ENCODE measurements at regions not wholly inside any gene's neighbourhood (a gene's known extent, or its start where the extent isn't known, plus 50 kb on each side); places are given as distances from the start of the nearest gene placed in this dataset.

DNA sequence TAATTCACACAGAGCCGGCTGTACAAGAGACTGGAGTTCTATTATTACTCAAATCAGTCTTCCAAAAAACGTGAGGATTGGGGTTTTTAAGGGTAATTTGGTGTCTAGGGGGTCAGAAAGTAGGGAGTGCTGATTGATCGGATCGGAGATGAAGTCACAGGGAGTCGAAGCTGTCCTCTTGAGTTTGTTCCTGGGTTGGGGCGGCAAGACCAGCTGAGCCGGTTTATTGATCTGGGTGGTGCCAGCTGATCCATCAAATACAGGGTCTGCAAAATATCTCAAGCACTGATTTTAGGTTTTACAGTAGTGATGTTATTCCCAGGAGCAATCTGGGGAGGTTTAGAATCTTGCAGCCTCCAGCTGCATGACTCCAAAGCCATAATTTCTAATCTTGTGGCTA lies 262.7 kb downstream of the KCNRG start:
- H4K20me1 ChIP-seq (ENCODE audit: insufficient read depth, low read length) = no peaks in the 10 kb centered on the region
- H3K79me2 ChIP-seq (ENCODE audit: insufficient read depth, low read length) = no peaks in the 10 kb centered on the region
- H2AFZ ChIP-seq (ENCODE audit: low read length) = no peak overlapping the region
- H3K4me3 ChIP-seq (ENCODE audit: low read depth, low read length, poor library complexity, severe bottlenecking) = no peak overlapping the region
- no peaks in the 10 kb centered on the region for H3K36me3 ChIP-seq (ENCODE audit: insufficient read depth, low read length)
- no peaks in the 10 kb centered on the region; the same call in 1 of the 2 replicates for H3K9me3 ChIP-seq (ENCODE audit: low read length)
- H3K4me1 ChIP-seq (ENCODE audit: insufficient read depth, low read length, severe bottlenecking) = no peaks in the 10 kb centered on the region
- no peaks in the 10 kb centered on the region for H3K9me2 ChIP-seq (ENCODE audit: low read depth, low read length)
- H3F3A ChIP-seq (ENCODE audit: insufficient read depth, low read length) = no peaks in the 10 kb centered on the region
- no peaks in the 10 kb centered on the region for H3K27me3 ChIP-seq (ENCODE audit: insufficient read depth, low read length)
- no peak overlapping the region for H3K4me2 ChIP-seq (ENCODE audit: low read length)
- no peak for TF ChIP-seq EZH2 (IDR thresholded peaks at IDR 0.05; ENCODE audit: borderline replicate concordance, low read length)
- TF ChIP-seq, protein P1, sequence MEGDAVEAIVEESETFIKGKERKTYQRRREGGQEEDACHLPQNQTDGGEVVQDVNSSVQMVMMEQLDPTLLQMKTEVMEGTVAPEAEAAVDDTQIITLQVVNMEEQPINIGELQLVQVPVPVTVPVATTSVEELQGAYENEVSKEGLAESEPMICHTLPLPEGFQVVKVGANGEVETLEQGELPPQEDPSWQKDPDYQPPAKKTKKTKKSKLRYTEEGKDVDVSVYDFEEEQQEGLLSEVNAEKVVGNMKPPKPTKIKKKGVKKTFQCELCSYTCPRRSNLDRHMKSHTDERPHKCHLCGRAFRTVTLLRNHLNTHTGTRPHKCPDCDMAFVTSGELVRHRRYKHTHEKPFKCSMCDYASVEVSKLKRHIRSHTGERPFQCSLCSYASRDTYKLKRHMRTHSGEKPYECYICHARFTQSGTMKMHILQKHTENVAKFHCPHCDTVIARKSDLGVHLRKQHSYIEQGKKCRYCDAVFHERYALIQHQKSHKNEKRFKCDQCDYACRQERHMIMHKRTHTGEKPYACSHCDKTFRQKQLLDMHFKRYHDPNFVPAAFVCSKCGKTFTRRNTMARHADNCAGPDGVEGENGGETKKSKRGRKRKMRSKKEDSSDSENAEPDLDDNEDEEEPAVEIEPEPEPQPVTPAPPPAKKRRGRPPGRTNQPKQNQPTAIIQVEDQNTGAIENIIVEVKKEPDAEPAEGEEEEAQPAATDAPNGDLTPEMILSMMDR (IDR thresholded peaks at IDR 0.05; ENCODE audit: low read length) = no peak
- no peak overlapping the region for H3K27ac ChIP-seq (ENCODE audit: low read depth, low read length, poor library complexity, severe bottlenecking)
- no peak overlapping the region for H3K9ac ChIP-seq (ENCODE audit: low read length)

DNA sequence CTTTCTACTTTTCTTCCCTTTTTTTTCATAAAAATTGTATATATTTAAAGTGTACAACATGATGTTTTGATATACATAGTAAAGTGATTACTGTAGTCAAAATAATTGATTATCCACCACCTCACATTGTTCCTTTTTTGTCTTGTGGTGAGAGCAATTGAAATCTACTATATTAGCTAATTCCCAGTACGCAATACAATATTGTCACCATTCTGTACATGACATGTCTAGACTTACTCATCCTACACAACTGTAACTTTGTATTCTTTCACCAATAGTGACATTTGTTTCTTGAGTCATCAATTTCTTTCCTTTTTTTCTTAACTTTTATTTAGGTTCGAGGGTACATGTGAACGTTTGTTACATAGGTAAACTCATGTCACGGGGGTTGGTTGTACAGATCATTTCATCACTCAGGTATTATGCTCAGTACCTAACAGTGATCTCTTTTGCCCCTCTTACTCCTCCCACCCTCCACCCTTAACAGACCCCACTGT lies 265.2 kb downstream of the KCNRG start:
- Histone ChIP-seq H3K4me3 (ENCODE audit: low read depth, low read length, poor library complexity, severe bottlenecking) (no peak overlapping the region), H3K36me3 (ENCODE audit: insufficient read depth, low read length) (no peaks in the 10 kb centered on the region), H3K79me2 (ENCODE audit: insufficient read depth, low read length) (no peaks in the 10 kb centered on the region)

DNA sequence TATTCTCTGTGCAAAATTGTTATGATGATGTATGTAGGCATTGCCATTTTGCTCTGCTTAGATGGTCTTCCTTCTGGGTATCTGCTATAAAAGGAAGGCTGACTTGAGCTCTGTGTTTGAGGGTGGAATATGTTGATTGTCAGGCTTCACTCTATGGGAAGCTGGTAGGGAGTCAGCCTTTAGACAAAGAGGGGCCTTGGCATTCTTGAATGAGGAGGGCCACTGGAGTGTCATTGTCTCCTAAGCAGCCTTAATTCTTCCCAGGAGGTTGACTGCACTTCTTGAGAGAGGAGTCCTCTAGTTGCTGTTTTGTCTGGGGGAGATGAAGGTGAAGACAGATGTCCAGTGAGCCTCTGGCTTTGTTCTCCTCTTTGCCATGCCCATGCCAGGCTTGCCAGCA lies 266.8 kb downstream of the KCNRG start:
- H4K20me1 ChIP-seq (ENCODE audit: insufficient read depth, low read length) = no peaks in the 10 kb centered on the region
- H3K27ac ChIP-seq (ENCODE audit: low read depth, low read length, poor library complexity, severe bottlenecking) = no peak overlapping the region
- H3K9ac ChIP-seq (ENCODE audit: low read length) = no peak overlapping the region
- TF ChIP-seq, protein P1 (IDR thresholded peaks at IDR 0.05; ENCODE audit: low read length) = no peak
- TF ChIP-seq EZH2 (IDR thresholded peaks at IDR 0.05; ENCODE audit: borderline replicate concordance, low read length) = no peak
- no peaks in the 10 kb centered on the region for H3F3A ChIP-seq (ENCODE audit: insufficient read depth, low read length)
- H3K27me3 ChIP-seq (ENCODE audit: insufficient read depth, low read length) = no peaks in the 10 kb centered on the region
- no peak overlapping the region for H2AFZ ChIP-seq (ENCODE audit: low read length)
- H3K79me2 ChIP-seq (ENCODE audit: insufficient read depth, low read length) = no peaks in the 10 kb centered on the region
- H3K4me2 ChIP-seq (ENCODE audit: low read length) = no peak overlapping the region
- H3K4me3 ChIP-seq (ENCODE audit: low read depth, low read length, poor library complexity, severe bottlenecking) = no peak overlapping the region
- no peaks in the 10 kb centered on the region for H3K9me2 ChIP-seq (ENCODE audit: low read depth, low read length)
- H3K36me3 ChIP-seq (ENCODE audit: insufficient read depth, low read length) = no peaks in the 10 kb centered on the region
- no peaks in the 10 kb centered on the region; the same call in 1 of the 2 replicates for H3K9me3 ChIP-seq (ENCODE audit: low read length)
- H3K4me1 ChIP-seq (ENCODE audit: insufficient read depth, low read length, severe bottlenecking) = peaks cover 6% of the 10 kb centered on the region

More for the DNA sequence above, 265.2 kb downstream of the KCNRG start:
- Histone ChIP-seq H3K4me1 (ENCODE audit: insufficient read depth, low read length, severe bottlenecking) (peaks cover 6% of the 10 kb centered on the region), H3K27ac (ENCODE audit: low read depth, low read length, poor library complexity, severe bottlenecking) (no peak overlapping the region), H4K20me1 (ENCODE audit: insufficient read depth, low read length) (no peaks in the 10 kb centered on the region), H3F3A (ENCODE audit: insufficient read depth, low read length) (no peaks in the 10 kb centered on the region), H3K4me2 (ENCODE audit: low read length) (no peak overlapping the region), H3K9me3 (ENCODE audit: low read length) (no peaks in the 10 kb centered on the region; the same call in 1 of the 2 replicates), H3K9me2 (ENCODE audit: low read depth, low read length) (no peaks in the 10 kb centered on the region), H3K27me3 (ENCODE audit: insufficient read depth, low read length) (no peaks in the 10 kb centered on the region), H3K9ac (ENCODE audit: low read length) (no peak overlapping the region), H2AFZ (ENCODE audit: low read length) (no peak overlapping the region)
- TF ChIP-seq, protein P1 (IDR thresholded peaks at IDR 0.05; ENCODE audit: low read length) = no peak
- no peak for TF ChIP-seq EZH2 (IDR thresholded peaks at IDR 0.05; ENCODE audit: borderline replicate concordance, low read length)

Data from OCI-LY1 (cell line).